Fibroblast of mammary gland (primary cell): ENCODE measurements at regions not wholly inside any gene's neighbourhood (a gene's known extent, or its start where the extent isn't known, plus 50 kb on each side); places are given as distances from the start of the nearest gene placed in this dataset.

ENCODE experiments used
- DNase-seq: peaks from one replicate; pipeline ENCODE4 v3.0.0-alpha.2; 2010; ENCODE audit warnings: low read depth
- H3K4me3 ChIP-seq: 2 replicates; pipeline ENCODE4 v1.5.1; 2011; ENCODE audit warnings: low read depth, mild to moderate bottlenecking, low read length, moderate library complexity; ENCODE audit not compliant: control insufficient read depth
- CTCF ChIP-seq: conservative IDR thresholded peaks from 2 replicates; pipeline ENCODE4 v1.5.1; 2011; ENCODE audit warnings: low read depth, low read length, inconsistent platforms; ENCODE audit not compliant: control insufficient read depth, insufficient read depth

- DNase-seq: no peak
- no peak for TF ChIP-seq CTCF
- H3K4me3 ChIP-seq: no peak overlapping the region
These were observed 254.4 kb downstream of the PPARGC1A start for GRCh38 chr4:23635468-23635867.

DNA sequence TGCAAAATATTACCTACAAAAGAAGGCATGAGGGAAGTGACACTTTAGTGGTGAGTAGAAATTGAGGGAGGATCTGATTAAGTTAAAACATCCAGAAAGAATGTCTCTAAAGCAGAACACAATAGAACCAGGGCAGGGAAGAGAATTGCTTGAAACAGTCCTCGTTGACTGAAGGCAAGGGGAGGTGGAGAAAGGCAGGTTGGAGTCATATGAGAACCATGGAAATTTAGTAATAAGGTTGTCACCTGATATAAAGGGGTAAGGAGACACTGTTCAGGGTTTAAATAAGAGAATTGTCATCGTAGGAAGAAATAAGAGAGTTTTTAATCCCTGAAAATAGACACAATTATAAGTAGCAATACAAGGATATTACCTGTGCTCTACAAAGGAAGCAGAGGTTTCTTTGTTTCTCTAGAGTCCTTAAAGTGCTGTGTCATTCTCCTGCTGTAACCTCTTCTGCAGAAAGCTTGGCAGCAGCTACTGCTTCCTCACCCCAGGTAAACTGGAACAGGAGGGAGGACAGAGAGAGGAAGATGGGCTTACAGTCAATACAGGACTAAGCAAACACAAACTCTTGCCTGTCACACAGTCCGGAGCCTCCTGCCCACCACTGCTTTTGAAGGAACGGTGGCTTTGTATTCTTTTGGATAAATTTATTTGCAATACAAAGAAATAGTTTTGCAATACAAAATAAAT lies 258.4 kb downstream of the PPARGC1A start:
- TF ChIP-seq CTCF: no peak
- no peak overlapping the region for H3K4me3 ChIP-seq
- DNase-seq: no peak

DNA sequence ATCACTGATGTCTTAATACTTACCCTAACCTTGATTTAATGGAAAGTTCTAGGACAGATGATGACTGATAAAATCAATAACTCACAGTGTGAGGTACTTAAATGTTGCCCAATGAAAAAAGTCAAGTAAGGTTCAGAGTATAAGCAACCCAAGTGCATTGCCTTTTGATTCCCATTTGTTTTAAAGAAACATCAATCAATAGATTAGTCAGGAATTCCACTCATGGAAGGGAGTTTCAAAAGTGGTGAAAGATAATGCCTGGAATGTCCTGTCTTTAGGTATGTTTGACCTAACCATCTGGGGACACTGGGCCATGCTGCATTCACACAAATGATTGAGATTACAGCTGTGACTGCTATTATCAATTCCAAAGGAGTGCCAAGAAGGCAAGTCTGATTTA lies 259.7 kb downstream of the PPARGC1A start:
- TF ChIP-seq CTCF: no peak
- H3K4me3 ChIP-seq: no peak overlapping the region
- DNase-seq: no peak

DNA sequence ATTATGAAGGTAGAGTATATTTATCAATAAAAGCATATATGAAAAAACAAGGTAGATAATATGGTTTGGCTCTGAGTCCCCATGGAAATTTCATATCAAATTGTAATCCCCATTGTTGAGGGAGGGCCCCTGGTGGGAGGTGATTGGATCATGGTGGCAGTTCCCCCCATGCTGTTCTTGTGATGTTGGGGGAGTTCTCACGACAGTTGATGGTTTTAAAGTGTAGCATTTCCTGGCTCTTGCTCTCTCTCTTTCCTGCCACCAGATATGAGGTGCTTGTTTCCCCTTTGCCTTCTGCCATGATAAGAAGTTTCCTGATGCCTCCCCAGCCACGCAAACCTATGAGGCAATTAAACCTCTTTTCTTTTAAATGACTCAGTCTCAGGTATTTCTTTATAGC lies 260.4 kb downstream of the PPARGC1A start:
- no peak overlapping the region for H3K4me3 ChIP-seq
- no peak for TF ChIP-seq CTCF
- DNase-seq: no peak

GRCh38 chr4:23614284-23614892 lies 275.5 kb downstream of the PPARGC1A start:
- no peak overlapping the region for H3K4me3 ChIP-seq
- peak; percentile 6 for TF ChIP-seq CTCF
- DNase-seq: peak; percentile 2

DNA sequence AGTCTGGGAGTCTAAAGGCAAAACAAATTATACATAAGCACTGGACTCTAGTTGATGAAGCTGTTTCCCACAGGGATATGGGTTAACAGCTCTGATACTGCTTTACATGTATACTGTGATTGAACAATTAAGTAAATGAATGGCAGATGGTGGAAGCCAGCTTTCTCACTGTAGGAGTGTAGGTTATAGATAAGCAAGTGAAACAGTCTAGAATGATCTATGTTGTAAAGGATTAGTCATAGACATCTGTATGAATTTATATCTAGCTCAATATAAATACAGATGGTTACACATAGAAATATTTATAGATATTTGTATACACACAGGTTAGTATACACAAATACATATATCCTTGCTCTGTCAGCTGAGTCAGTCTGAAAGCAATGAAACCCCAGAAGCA lies 276.1 kb downstream of the PPARGC1A start:
- no peak for TF ChIP-seq CTCF
- no peak overlapping the region for H3K4me3 ChIP-seq
- DNase-seq: no peak
